ENCODE measurements at regions not wholly inside any gene's neighbourhood (a gene's known extent, or its start where the extent isn't known, plus 50 kb on each side); places are given as distances from the start of the nearest gene placed in this dataset.

DNA sequence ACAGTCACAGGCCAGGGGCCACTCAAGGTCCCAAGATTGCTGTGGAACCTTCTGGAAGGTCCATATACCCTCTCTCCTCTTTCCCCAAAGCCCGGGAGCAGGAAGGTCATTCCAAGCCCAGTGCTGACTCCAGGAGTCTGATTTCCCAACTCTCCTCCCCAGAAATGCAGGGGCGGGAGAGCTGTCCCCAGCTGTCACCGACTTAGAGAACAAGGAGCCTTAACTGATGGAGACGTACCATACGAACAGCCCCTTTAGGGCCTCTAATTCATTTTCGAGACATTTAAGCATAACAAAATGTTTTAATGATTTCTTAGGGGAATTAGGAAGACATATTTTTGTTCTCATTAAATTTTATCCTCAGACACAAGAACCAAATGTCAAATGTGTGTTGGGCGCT lies 99.2 kb downstream of the PHETA1 start:
- H3K4me1 ChIP-seq = no peaks in the 10 kb centered on the region
- Mint-ChIP-seq H3K27ac (ENCODE audit: unreplicated experiment) (no peak overlapping the region), H3K4me1 (ENCODE audit: low read depth, unreplicated experiment) (peaks cover 8% of the 10 kb centered on the region), H3K4me3 (ENCODE audit: unreplicated experiment) (no peak overlapping the region), H3K9me3 (ENCODE audit: unreplicated experiment) (no peaks in the 10 kb centered on the region), H3K27me3 (ENCODE audit: insufficient read depth, unreplicated experiment) (peaks cover 2% of the 10 kb centered on the region), H3K36me3 (ENCODE audit: insufficient read depth, unreplicated experiment) (no peaks in the 10 kb centered on the region)
- BruUV-seq (replicated peaks) = no TSS peak
- TF ChIP-seq, protein P1, sequence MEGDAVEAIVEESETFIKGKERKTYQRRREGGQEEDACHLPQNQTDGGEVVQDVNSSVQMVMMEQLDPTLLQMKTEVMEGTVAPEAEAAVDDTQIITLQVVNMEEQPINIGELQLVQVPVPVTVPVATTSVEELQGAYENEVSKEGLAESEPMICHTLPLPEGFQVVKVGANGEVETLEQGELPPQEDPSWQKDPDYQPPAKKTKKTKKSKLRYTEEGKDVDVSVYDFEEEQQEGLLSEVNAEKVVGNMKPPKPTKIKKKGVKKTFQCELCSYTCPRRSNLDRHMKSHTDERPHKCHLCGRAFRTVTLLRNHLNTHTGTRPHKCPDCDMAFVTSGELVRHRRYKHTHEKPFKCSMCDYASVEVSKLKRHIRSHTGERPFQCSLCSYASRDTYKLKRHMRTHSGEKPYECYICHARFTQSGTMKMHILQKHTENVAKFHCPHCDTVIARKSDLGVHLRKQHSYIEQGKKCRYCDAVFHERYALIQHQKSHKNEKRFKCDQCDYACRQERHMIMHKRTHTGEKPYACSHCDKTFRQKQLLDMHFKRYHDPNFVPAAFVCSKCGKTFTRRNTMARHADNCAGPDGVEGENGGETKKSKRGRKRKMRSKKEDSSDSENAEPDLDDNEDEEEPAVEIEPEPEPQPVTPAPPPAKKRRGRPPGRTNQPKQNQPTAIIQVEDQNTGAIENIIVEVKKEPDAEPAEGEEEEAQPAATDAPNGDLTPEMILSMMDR (IDR thresholded peaks at IDR 0.05; ENCODE audit: insufficient read depth in 1 of 2, low read depth in 1 of 2, low read length in 1 of 2, severe bottlenecking in 1 of 2, unreplicated experiment in 1 of 2) = no peak
- H3K36me3 ChIP-seq (ENCODE audit: control insufficient read depth, insufficient read depth, low read length) = no peaks in the 10 kb centered on the region
- ChIA-PET CTCF (interaction anchor here (0.5 kb wide), 1 partner anchor 98 kb away, joined by 3 read pairs; no protein-coding TSS in a partner anchor), POLR2A (no interaction called here)
- no peak for DNase-seq
- H3K27me3 ChIP-seq (replicated peaks; ENCODE audit: control insufficient read depth, insufficient read depth, low read length) = no peaks in the 10 kb centered on the region; the same call in 1 of the 2 replicates
- intact Hi-C loops (cut with micrococcal nuclease; ENCODE audit: unreplicated experiment) = loop anchor here (5.0 kb wide), 1 partner anchor 247 kb away; no protein-coding TSS in a partner anchor
- peaks cover 4% of the 10 kb centered on the region; the same call in 1 of the 2 replicates for H3K9me3 ChIP-seq
- H3K4me3 ChIP-seq (ENCODE audit: low read depth, low read length) = no peak overlapping the region

DNA sequence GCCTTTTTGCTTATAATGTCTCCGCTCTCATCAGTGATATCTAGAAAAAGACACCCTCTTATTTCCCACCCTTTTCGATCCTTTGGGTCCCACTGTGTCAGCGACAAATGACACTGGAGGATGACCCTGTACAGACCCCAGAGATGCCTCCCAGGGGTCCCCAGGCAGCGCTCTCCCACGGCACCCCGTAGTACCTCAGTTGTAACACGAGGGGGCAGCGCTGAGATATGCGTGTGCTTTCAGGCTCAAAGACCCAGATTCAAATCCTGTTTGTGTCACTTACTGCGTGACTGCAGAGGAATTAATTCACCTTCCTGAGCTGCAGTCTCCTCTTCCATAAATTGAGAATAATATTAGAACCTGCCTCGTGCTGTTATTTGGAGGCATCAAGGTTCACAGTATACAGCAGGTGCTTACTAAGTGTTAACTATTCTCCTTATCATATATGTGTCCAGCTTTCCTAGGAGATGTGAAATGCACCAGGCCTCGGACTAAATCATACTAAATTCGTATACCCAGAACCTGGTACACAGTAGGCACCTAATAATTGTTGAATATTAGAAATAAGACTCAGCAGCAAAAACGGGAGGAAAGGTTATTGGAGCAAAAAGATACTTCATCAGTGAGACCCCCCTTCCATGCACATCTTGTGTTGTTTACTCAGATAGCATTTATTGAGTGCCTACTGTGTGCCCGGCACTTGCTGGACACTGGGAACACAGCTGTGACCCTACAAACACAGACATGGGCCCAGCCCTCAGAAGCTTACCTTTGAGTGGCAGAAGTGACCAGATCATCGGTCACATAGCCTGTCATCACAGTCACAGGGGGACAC lies 99.9 kb downstream of the PHETA1 start:
- intact Hi-C loops (cut with micrococcal nuclease; ENCODE audit: unreplicated experiment) = no loop called here
- ChIA-PET POLR2A (no interaction called here), CTCF (interaction anchor here (0.5 kb wide), 1 partner anchor 99 kb away, joined by 3 read pairs; no protein-coding TSS in a partner anchor)
- no peaks in the 10 kb centered on the region for H3K9me3 Mint-ChIP-seq (ENCODE audit: unreplicated experiment)
- TF ChIP-seq, protein P1 (IDR thresholded peaks at IDR 0.05; ENCODE audit: insufficient read depth in 1 of 2, low read depth in 1 of 2, low read length in 1 of 2, severe bottlenecking in 1 of 2, unreplicated experiment in 1 of 2) = peak; percentile 36 to 60
- H3K27me3 Mint-ChIP-seq (ENCODE audit: insufficient read depth, unreplicated experiment) = peaks cover 2% of the 10 kb centered on the region
- no peaks in the 10 kb centered on the region for H3K36me3 Mint-ChIP-seq (ENCODE audit: insufficient read depth, unreplicated experiment)
- Histone ChIP-seq H3K9me3 (peaks cover 4% of the 10 kb centered on the region; the same call in 1 of the 2 replicates), H3K4me1 (no peaks in the 10 kb centered on the region), H3K36me3 (ENCODE audit: control insufficient read depth, insufficient read depth, low read length) (no peaks in the 10 kb centered on the region), H3K4me3 (ENCODE audit: low read depth, low read length) (no peak overlapping the region), H3K27me3 (replicated peaks; ENCODE audit: control insufficient read depth, insufficient read depth, low read length) (no peaks in the 10 kb centered on the region; the same call in 1 of the 2 replicates)
- H3K27ac Mint-ChIP-seq (ENCODE audit: unreplicated experiment) = no peak overlapping the region
- peak in 1 of 2 experiments; percentile 18 for DNase-seq
- no peak overlapping the region for H3K4me3 Mint-ChIP-seq (ENCODE audit: unreplicated experiment)
- peaks cover 8% of the 10 kb centered on the region for H3K4me1 Mint-ChIP-seq (ENCODE audit: low read depth, unreplicated experiment)
- no TSS peak for BruUV-seq (replicated peaks)

DNA sequence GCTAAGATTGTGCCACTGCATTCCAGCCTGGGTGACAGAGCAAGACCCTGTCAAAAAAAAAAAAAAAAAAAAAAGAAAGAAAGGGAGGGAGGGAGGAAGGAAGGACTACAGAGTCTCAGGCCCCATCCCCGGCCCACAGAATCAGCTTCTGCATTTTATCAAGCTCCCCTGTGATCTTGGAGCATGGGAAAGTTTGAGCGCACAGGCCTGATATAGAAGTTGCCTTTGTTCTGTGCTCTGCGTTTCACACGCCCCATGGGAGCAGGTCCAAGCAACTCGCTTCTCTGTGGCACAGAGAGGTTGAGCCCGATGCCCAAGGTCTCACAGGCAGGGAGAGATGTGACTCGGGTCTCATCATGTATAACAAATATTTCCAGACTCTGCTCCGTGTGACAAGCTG lies 101.8 kb downstream of the PHETA1 start:
- TF ChIP-seq, protein P1 (IDR thresholded peaks at IDR 0.05; ENCODE audit: insufficient read depth in 1 of 2, low read depth in 1 of 2, low read length in 1 of 2, severe bottlenecking in 1 of 2, unreplicated experiment in 1 of 2) = no peak
- H3K27ac Mint-ChIP-seq (ENCODE audit: unreplicated experiment) = no peak overlapping the region
- no peaks in the 10 kb centered on the region for H3K36me3 ChIP-seq (ENCODE audit: control insufficient read depth, insufficient read depth, low read length)
- H3K9me3 ChIP-seq = peaks cover 4% of the 10 kb centered on the region; the same call in 1 of the 2 replicates
- BruUV-seq (replicated peaks) = no TSS peak
- H3K4me3 ChIP-seq (ENCODE audit: low read depth, low read length) = no peak overlapping the region
- DNase-seq = no peak
- peaks cover 5% of the 10 kb centered on the region for H3K27me3 Mint-ChIP-seq (ENCODE audit: insufficient read depth, unreplicated experiment)
- H3K9me3 Mint-ChIP-seq (ENCODE audit: unreplicated experiment) = no peaks in the 10 kb centered on the region
- H3K4me1 Mint-ChIP-seq (ENCODE audit: low read depth, unreplicated experiment) = peaks cover 8% of the 10 kb centered on the region
- H3K4me1 ChIP-seq = no peaks in the 10 kb centered on the region
- intact Hi-C loops (cut with micrococcal nuclease; ENCODE audit: unreplicated experiment) = no loop called here
- H3K27me3 ChIP-seq (replicated peaks; ENCODE audit: control insufficient read depth, insufficient read depth, low read length) = no peaks in the 10 kb centered on the region; the same call in 1 of the 2 replicates
- no peaks in the 10 kb centered on the region for H3K36me3 Mint-ChIP-seq (ENCODE audit: insufficient read depth, unreplicated experiment)
- H3K4me3 Mint-ChIP-seq (ENCODE audit: unreplicated experiment) = no peak overlapping the region
- ChIA-PET POLR2A (no interaction called here), CTCF (interaction anchor here (1.2 kb wide), 1 partner anchor 11 kb away, joined by 3 read pairs; no protein-coding TSS in a partner anchor)

All from Caco-2 (cell line).